A673 (cell line): ENCODE measurements at regions not wholly inside any gene's neighbourhood (a gene's known extent, or its start where the extent isn't known, plus 50 kb on each side); places are given as distances from the start of the nearest gene placed in this dataset.

Experiments used
- BruUV-seq: library from RNA; stranded (reverse); fragments of 400-500 nt; replicated peaks from 2 replicates; lab custom pipeline; 2021; lab: Mats Ljungman, UMichigan
- CTCF ChIA-PET: fragments of 300-600 bp; sonication (Branson Sonifier 250); formaldehyde crosslinking; loops from one replicate; lab custom pipeline; 2022; ENCODE audit warnings: antibody characterized with exemption; lab: Charles Lee
- POLR2A ChIA-PET: fragments of 300-600 bp; sonication (Branson Sonifier 250); formaldehyde crosslinking; loops from one replicate; lab custom pipeline; 2022; ENCODE audit warnings: antibody characterized with exemption; ENCODE audit not compliant: low non-redundant PET; lab: Charles Lee
- DNase-seq: peaks from one replicate; pipeline ENCODE4 v3.0.0-alpha.2; 2015; ENCODE audit warnings: low spot score
- H3K27ac ChIP-seq: fragments of 200-600 bp; sonication (generic); 2 replicates; pipeline ENCODE4 v1.5.1; 2016; ENCODE audit warnings: mixed run types, low read depth, mild to moderate bottlenecking, mixed read lengths, antibody characterized with exemption, low read length; ENCODE audit not compliant: poor library complexity, severe bottlenecking
- H3K27me3 ChIP-seq: fragments of 200-600 bp; sonication (generic); replicated peaks from 2 replicates; pipeline ENCODE4 v1.6.1; 2017; ENCODE audit warnings: mixed run types, low read depth, mild to moderate bottlenecking, mixed read lengths, antibody characterized with exemption, low read length; ENCODE audit not compliant: insufficient read depth, poor library complexity
- H3K36me3 ChIP-seq: fragments of 200-600 bp; sonication (generic); 2 replicates; pipeline ENCODE4 v1.6.1; 2016; ENCODE audit warnings: mixed run types, mild to moderate bottlenecking, mixed read lengths, antibody characterized with exemption, low read length; ENCODE audit not compliant: insufficient read depth, poor library complexity, severe bottlenecking
- H3K4me1 ChIP-seq: fragments of 200-600 bp; sonication (generic); 2 replicates; pipeline ENCODE4 v1.6.1; 2017; ENCODE audit warnings: mixed run types, mild to moderate bottlenecking, mixed read lengths, antibody characterized with exemption, low read length; ENCODE audit not compliant: insufficient read depth, poor library complexity, severe bottlenecking
- H3K4me3 ChIP-seq: fragments of 200-600 bp; sonication (generic); 2 replicates; pipeline ENCODE4 v1.5.1; 2016; ENCODE audit warnings: low read depth, mixed run types, mild to moderate bottlenecking, mixed read lengths, low read length; ENCODE audit not compliant: poor library complexity, severe bottlenecking
- H3K9me3 ChIP-seq: fragments of 200-600 bp; sonication (generic); 2 replicates; pipeline ENCODE4 v1.6.1; 2016; ENCODE audit warnings: mixed run types, low read depth, mild to moderate bottlenecking, mixed read lengths, antibody characterized with exemption, low read length; ENCODE audit not compliant: poor library complexity, severe bottlenecking
- CTCF ChIP-seq: fragments of 300-800, 200-600 bp; sonication (generic); conservative IDR thresholded peaks from 2 replicates; pipeline ENCODE4 v1.5.1; 2017; ENCODE audit warnings: low read depth, mild to moderate bottlenecking, antibody characterized with exemption, low read length, moderate library complexity, mixed read lengths
- EZH2 ChIP-seq: fragments of 200-600 bp; sonication (generic); IDR thresholded peaks from 2 replicates; pipeline ENCODE4 v1.6.1; 2017; ENCODE audit warnings: borderline replicate concordance, low read depth, mild to moderate bottlenecking, mixed read lengths, antibody characterized with exemption, low read length; ENCODE audit not compliant: poor library complexity, severe bottlenecking
- intact Hi-C: fragments of 100-400 bp; cut with micrococcal nuclease; formaldehyde crosslinking; loops from one replicate; pipeline ENCODE4 v1.10.0; 2022; ENCODE audit not compliant: unreplicated experiment

DNA sequence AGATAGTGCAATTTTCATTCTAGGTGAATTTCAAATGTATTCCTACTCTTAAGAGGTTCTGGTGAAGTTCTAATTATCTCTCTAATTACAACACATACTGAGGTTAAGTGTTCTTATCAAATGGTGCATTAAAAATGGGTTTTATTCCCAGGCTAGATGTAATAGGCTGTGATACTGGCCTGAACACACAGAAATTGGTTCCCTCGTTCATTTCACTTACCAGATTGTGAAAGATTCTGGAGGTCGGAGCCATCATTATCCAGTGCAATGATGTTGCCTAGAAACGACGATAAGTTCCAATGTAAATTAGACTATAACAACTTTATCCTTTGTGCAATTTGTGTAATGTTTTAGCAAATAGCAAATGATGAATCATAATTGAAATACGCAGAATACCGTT is 172.6 kb upstream of the SOX4 start:
- BruUV-seq: no TSS peak
- intact Hi-C loops: no loop called here
- Histone ChIP-seq H3K27ac (no peak overlapping the region), H3K27me3 (no peaks in the 10 kb centered on the region), H3K36me3 (no peaks in the 10 kb centered on the region), H3K4me1 (peaks cover 16% of the 10 kb centered on the region), H3K9me3 (no peaks in the 10 kb centered on the region), H3K4me3 (no peak overlapping the region)
- CTCF ChIA-PET: no interaction called here
- TF ChIP-seq EZH2 (no peak), CTCF (no peak)
- POLR2A ChIA-PET: no interaction called here
- no peak for DNase-seq

DNA sequence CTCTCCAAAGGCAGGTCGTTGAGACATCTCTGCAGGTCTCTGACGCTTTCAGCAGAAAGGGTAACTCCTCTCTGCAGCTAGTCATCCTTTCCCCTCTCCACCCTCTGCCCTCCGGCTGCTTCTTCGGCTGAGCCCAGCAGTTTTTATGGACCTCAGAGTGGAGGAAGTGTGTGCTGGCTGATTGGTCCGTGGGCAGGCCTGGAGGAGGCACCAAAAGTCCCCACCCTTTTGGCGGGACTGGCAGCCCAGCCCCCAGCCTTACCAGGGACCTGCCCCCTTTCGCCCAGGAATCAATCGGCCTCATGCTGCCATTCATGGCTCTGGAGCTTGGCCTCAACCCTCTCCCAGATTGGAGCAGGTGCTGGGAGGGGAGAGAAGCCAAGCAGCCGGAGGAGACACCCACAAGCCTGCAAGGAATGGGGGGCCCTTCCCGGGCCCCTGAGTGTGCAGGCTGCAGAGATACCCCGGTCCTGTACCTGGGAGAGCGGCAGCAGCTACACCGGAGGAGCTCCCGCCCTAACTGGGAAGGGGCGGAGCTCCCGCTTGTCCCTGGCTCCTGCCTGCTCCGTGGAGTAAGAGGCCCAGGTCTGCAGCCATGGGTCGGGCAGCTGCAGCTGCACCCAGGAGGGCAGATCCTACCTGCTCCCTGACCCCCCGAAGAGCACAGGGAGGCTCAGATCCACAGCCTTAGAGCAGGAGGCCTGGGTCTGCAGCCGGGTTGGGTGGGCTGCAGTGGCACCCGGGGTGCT is 170.3 kb upstream of the SOX4 start:
- intact Hi-C loops: no loop called here
- Histone ChIP-seq H3K9me3 (no peaks in the 10 kb centered on the region), H3K27me3 (no peaks in the 10 kb centered on the region), H3K4me3 (no peak overlapping the region), H3K36me3 (no peaks in the 10 kb centered on the region), H3K27ac (no peak overlapping the region), H3K4me1 (peaks cover 16% of the 10 kb centered on the region)
- no TSS peak for BruUV-seq
- DNase-seq: no peak
- TF ChIP-seq CTCF: no peak
- no peak for TF ChIP-seq EZH2
- ChIA-PET POLR2A (no interaction called here), CTCF (no interaction called here)

GRCh38 chr6:21426841-21427490 is 166.6 kb upstream of the SOX4 start:
- TF ChIP-seq EZH2: no peak
- TF ChIP-seq CTCF: no peak
- intact Hi-C loops: no loop called here
- H3K4me3 ChIP-seq: no peak overlapping the region
- H3K4me1 ChIP-seq: no peaks in the 10 kb centered on the region
- ChIA-PET CTCF (interaction anchor here (0.7 kb wide), 1 partner anchor 161 kb away, joined by 10 read pairs; no protein-coding TSS in a partner anchor), POLR2A (no interaction called here)
- no peaks in the 10 kb centered on the region for H3K27me3 ChIP-seq
- H3K27ac ChIP-seq: no peak overlapping the region
- H3K9me3 ChIP-seq: no peaks in the 10 kb centered on the region
- BruUV-seq: no TSS peak
- H3K36me3 ChIP-seq: no peaks in the 10 kb centered on the region
- no peak for DNase-seq
